ENCODE measurements at regions not wholly inside any gene's neighbourhood (a gene's known extent, or its start where the extent isn't known, plus 50 kb on each side); places are given as distances from the start of the nearest gene placed in this dataset.

- Histone ChIP-seq H2AFZ (ENCODE audit: low read length) (no peak overlapping the region), H2BK120ac (ENCODE audit: low read depth, low read length, poor library complexity, severe bottlenecking) (no peak overlapping the region), H3K27me3 (ENCODE audit: insufficient read depth, low read length) (no peaks in the 10 kb centered on the region), H3K4me1 (ENCODE audit: insufficient read depth, low read length) (no peaks in the 10 kb centered on the region), H2BK5ac (ENCODE audit: insufficient read length, low read length) (no peak overlapping the region), H3K9me3 (ENCODE audit: control insufficient read depth, low read depth, low read length) (no peaks in the 10 kb centered on the region), H3K27ac (ENCODE audit: insufficient read length, low read depth, low read length) (no peak overlapping the region), H2BK20ac (ENCODE audit: low read depth, low read length, poor library complexity, severe bottlenecking) (no peak overlapping the region), H3K4me2 (ENCODE audit: insufficient read depth, insufficient read length, low read length) (no peak overlapping the region), H3K18ac (ENCODE audit: insufficient read length, low read depth, low read length) (no peak overlapping the region), H3K23ac (ENCODE audit: insufficient read length, low read depth, low read length) (no peak overlapping the region), H2BK15ac (ENCODE audit: low read depth, low read length) (no peak overlapping the region), H3T11ph (ENCODE audit: low read length) (no peak overlapping the region), H3K4ac (ENCODE audit: low read depth, low read length) (no peak overlapping the region), H3K23me2 (ENCODE audit: insufficient read length, low read depth, low read length, poor library complexity, severe bottlenecking) (no peaks in the 10 kb centered on the region), H4K91ac (ENCODE audit: insufficient read length, low read depth, low read length) (no peak overlapping the region), H2AK5ac (ENCODE audit: insufficient read length, low read length) (no peak overlapping the region), H4K20me1 (ENCODE audit: control insufficient read depth, insufficient read depth, insufficient read length) (no peaks in the 10 kb centered on the region), H3K56ac (ENCODE audit: insufficient read length, low read depth, low read length) (no peak overlapping the region), H4K8ac (replicated peaks; ENCODE audit: insufficient read length, low read depth, low read length) (no peak overlapping the region), H4K5ac (ENCODE audit: insufficient read length, low read depth, low read length) (no peak overlapping the region), H3K9ac (ENCODE audit: extremely low read depth, insufficient read length, low read length) (no peak overlapping the region), H3K14ac (ENCODE audit: insufficient read depth, low read length) (no peak overlapping the region), H2BK12ac (ENCODE audit: insufficient read length, low read depth, low read length) (no peak overlapping the region), H3K79me1 (ENCODE audit: insufficient read depth, low read depth, low read length, poor library complexity, severe bottlenecking) (no peaks in the 10 kb centered on the region), H3K79me2 (ENCODE audit: insufficient read depth, low read length) (no peaks in the 10 kb centered on the region)
- peaks cover 0 to 7% (median 2%) of the 10 kb centered on the region in 3 experiments; a peak in 2 of 7 replicates for H3K36me3 Mint-ChIP-seq (ENCODE audit: insufficient read depth in 1 of 3, low read depth in 3 of 3)
- no peaks in the 10 kb centered on the region for H3K27me3 Mint-ChIP-seq (ENCODE audit: low read depth)
- H3K4me1 Mint-ChIP-seq, result peaks cover 3 to 5% of the 10 kb centered on the region in 2 experiments; a peak in 2 of 4 replicates
- no peak for DNase-seq
- H3K27ac Mint-ChIP-seq, result no peak overlapping the region
- H3K9me3 Mint-ChIP-seq, result peaks cover 3 to 6% of the 10 kb centered on the region in 2 experiments; a peak in 3 of 5 replicates
- no CpG with 5 or more reads among the region's 2 CpGs for WGBS (ENCODE audit: extremely low coverage, insufficient read length, low lambda C conversion rate)
- no peak for TF ChIP-seq CTCF (conservative IDR thresholded peaks at IDR 0.05)
- no peak overlapping the region for H3K4me3 Mint-ChIP-seq
Observed at GRCh38 chr1:234835239-234835638, 225.3 kb upstream of the IRF2BP2 start.

Data from H9 (cell line).